Breast epithelium (tissue), 3 donors: ENCODE measurements at regions not wholly inside any gene's neighbourhood (a gene's known extent, or its start where the extent isn't known, plus 50 kb on each side); places are given as distances from the start of the nearest gene placed in this dataset.

Experiments
- POLR2A ChIP-seq: fragments of 450-650 bp; IDR thresholded peaks from one replicate; pipeline ENCODE4 v1.6.1; 2016; ENCODE audit warnings: antibody characterized with exemption, mild to moderate bottlenecking, moderate library complexity
- POLR2AphosphoS5 ChIP-seq, 3 donors: sonication (generic); formaldehyde crosslinking; IDR thresholded peaks; one replicate each; pipeline ENCODE4 v1.6.1; 2017; ENCODE audit warnings: antibody characterized with exemption in 3 of 3
- TF ChIP-seq, protein P1 (sequence below), 3 donors: fragments of 450-650 bp; IDR thresholded peaks; one replicate each; pipeline ENCODE4 v1.5.1; 2016 to 2017; ENCODE audit warnings: antibody characterized with exemption in 3 of 3, mild to moderate bottlenecking in 3 of 3, moderate library complexity in 3 of 3

- TF ChIP-seq, protein P1, sequence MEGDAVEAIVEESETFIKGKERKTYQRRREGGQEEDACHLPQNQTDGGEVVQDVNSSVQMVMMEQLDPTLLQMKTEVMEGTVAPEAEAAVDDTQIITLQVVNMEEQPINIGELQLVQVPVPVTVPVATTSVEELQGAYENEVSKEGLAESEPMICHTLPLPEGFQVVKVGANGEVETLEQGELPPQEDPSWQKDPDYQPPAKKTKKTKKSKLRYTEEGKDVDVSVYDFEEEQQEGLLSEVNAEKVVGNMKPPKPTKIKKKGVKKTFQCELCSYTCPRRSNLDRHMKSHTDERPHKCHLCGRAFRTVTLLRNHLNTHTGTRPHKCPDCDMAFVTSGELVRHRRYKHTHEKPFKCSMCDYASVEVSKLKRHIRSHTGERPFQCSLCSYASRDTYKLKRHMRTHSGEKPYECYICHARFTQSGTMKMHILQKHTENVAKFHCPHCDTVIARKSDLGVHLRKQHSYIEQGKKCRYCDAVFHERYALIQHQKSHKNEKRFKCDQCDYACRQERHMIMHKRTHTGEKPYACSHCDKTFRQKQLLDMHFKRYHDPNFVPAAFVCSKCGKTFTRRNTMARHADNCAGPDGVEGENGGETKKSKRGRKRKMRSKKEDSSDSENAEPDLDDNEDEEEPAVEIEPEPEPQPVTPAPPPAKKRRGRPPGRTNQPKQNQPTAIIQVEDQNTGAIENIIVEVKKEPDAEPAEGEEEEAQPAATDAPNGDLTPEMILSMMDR (IDR thresholded peaks at IDR 0.05): no peak
- TF ChIP-seq POLR2AphosphoS5 (IDR thresholded peaks at IDR 0.05) (no peak), POLR2A (no peak)
Measured at GRCh38 chr21:19609611-19610010, 1206.0 kb upstream of the TMPRSS15 start.
